ENCODE measurements at regions not wholly inside any gene's neighbourhood (a gene's known extent, or its start where the extent isn't known, plus 50 kb on each side); places are given as distances from the start of the nearest gene placed in this dataset.

DNA sequence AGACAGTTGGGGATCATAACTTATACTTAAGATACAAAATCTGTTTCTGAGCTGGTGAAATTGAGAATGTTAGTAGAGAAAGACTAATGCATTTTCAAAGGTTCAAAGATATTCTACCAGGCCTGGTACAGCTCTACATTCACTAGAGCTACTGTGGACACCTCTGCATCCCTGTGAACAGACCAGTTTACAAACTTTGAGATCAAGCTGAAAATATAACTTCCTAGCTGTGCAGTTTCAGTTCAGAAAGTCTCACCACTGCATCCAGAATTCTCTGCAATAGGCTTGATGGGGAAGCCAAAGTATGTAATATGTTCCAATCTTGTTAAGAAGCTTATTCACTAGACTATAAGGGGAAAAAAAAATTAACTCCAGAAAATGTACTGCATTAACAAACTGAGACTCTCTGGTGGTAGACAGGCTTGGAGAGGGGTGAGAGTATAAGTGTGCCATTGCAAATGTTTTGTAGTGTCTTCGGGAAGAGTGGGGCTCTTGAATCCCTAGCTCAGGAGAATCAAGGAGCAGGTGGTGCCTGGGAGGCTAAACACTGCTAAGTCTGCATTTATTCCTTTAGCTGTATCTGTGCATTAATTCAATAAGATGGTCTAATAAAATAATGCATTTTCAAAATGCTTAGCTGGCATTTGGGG, 671.9 kb downstream of the NR2F1-AS1 start (continued):
- TF ChIP-seq ARID4B (CRISPR knock-in tag; IDR thresholded peaks at IDR 0.05; ENCODE audit: borderline replicate concordance) (no peak), ZNF121 (CRISPR knock-in tag; IDR thresholded peaks at IDR 0.05) (no peak), ZNF317 (CRISPR knock-in tag; IDR thresholded peaks at IDR 0.05; ENCODE audit: borderline replicate concordance, low read depth) (no peak), ZNF396 (CRISPR knock-in tag; IDR thresholded peaks at IDR 0.05; ENCODE audit: borderline replicate concordance) (no peak), JUN (CRISPR knock-in tag; IDR thresholded peaks at IDR 0.05) (no peak), HMGA2 (CRISPR knock-in tag; IDR thresholded peaks at IDR 0.05) (no peak)
- TF ChIP-seq, protein P1, sequence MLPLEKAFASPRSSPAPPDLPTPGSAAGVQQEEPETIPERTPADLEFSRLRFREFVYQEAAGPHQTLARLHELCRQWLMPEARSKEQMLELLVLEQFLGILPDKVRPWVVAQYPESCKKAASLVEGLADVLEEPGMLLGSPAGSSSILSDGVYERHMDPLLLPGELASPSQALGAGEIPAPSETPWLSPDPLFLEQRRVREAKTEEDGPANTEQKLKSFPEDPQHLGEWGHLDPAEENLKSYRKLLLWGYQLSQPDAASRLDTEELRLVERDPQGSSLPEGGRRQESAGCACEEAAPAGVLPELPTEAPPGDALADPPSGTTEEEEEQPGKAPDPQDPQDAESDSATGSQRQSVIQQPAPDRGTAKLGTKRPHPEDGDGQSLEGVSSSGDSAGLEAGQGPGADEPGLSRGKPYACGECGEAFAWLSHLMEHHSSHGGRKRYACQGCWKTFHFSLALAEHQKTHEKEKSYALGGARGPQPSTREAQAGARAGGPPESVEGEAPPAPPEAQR (CRISPR knock-in tag; IDR thresholded peaks at IDR 0.05), result no peak

DNA sequence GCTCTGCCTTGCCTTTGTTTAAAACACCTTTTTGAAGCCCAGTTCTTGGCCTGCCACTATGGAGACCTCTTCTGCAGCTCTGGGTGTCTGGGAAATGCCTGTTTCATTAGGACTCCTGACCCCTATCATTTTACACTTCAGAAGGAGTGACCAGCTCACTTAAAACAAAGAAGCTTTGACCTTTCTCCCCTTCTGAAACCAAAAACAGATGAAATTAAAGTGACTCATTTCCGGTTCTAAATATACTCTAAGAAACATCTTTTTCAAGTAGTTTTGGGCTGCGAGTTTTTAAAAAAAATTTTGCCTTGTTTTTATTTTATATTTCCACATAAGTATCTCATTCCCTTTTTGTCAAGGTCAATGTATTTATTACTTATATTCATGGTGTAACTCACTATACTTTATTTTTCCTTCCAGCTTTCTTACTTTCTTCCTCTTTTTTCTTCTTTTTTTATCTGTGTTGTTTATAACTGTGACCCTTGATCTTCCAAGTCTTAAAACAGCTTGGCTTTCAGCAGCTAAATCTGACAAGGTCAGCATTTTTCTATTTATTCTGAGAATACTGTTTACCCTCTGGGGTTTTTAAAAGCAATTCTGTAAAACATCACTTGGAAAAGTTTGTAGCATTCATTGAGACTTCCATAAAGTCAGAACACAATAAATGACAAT, 672.9 kb downstream of the NR2F1-AS1 start:
- DNase-seq (ENCODE audit: low spot score) (no peak), ATAC-seq (no peak)
- TF ChIP-seq, protein P2, sequence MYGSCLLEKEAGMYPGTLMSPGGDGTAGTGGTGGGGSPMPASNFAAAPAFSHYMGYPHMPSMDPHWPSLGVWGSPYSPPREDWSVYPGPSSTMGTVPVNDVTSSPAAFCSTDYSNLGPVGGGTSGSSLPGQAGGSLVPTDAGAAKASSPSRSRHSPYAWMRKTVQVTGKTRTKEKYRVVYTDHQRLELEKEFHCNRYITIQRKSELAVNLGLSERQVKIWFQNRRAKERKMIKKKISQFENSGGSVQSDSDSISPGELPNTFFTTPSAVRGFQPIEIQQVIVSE (CRISPR knock-in tag; IDR thresholded peaks at IDR 0.05; ENCODE audit: borderline replicate concordance), result no peak
- TF ChIP-seq TEAD4 (CRISPR knock-in tag; IDR thresholded peaks at IDR 0.05), result no peak
- TF ChIP-seq, protein P3, sequence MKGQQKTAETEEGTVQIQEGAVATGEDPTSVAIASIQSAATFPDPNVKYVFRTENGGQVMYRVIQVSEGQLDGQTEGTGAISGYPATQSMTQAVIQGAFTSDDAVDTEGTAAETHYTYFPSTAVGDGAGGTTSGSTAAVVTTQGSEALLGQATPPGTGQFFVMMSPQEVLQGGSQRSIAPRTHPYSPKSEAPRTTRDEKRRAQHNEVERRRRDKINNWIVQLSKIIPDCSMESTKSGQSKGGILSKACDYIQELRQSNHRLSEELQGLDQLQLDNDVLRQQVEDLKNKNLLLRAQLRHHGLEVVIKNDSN (CRISPR knock-in tag; IDR thresholded peaks at IDR 0.05), result no peak
- TF ChIP-seq E2F5 (CRISPR knock-in tag; IDR thresholded peaks at IDR 0.05), result no peak
- no peak for TF ChIP-seq ZNF512 (CRISPR knock-in tag; IDR thresholded peaks at IDR 0.05; ENCODE audit: borderline replicate concordance)
- no peak for TF ChIP-seq TEAD1 (CRISPR knock-in tag; IDR thresholded peaks at IDR 0.05)
- TF ChIP-seq, protein P4, sequence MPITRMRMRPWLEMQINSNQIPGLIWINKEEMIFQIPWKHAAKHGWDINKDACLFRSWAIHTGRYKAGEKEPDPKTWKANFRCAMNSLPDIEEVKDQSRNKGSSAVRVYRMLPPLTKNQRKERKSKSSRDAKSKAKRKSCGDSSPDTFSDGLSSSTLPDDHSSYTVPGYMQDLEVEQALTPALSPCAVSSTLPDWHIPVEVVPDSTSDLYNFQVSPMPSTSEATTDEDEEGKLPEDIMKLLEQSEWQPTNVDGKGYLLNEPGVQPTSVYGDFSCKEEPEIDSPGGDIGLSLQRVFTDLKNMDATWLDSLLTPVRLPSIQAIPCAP (CRISPR knock-in tag; IDR thresholded peaks at IDR 0.05), result no peak
- no peak for TF ChIP-seq ATF6 (CRISPR knock-in tag; IDR thresholded peaks at IDR 0.05)
- H3K27me3 Mint-ChIP-seq (ENCODE audit: low read depth), result no peaks in the 10 kb centered on the region
- peaks cover 41% of the 10 kb centered on the region for H3K4me1 Mint-ChIP-seq
- POLR2A ChIA-PET, result no interaction called here
- H3K27ac Mint-ChIP-seq, result no peak overlapping the region
- CTCF ChIA-PET, result interaction anchor here (1.2 to 2.6 kb wide), 3 partner anchors 15 to 318 kb away, joined by 3 to 15 read pairs (median 13); no protein-coding TSS in a partner anchor
- no peak overlapping the region for H3K4me3 Mint-ChIP-seq
- no peaks in the 10 kb centered on the region for H3K9me3 Mint-ChIP-seq
- H3K36me3 Mint-ChIP-seq, result no peaks in the 10 kb centered on the region
